SHP77 (cell line): ENCODE measurements at regions not wholly inside any gene's neighbourhood (a gene's known extent, or its start where the extent isn't known, plus 50 kb on each side); places are given as distances from the start of the nearest gene placed in this dataset.
A peak's percentile ranks its signal among the peaks of the same experiment; 100 is the strongest.
"Not testable (repeated sequence)": the region's sequence is repeated elsewhere in the genome, so short reads cannot be mapped to it uniquely, and the experiment has no call there.

ENCODE experiments used
- DNase-seq, 2 experiments: peaks; one replicate each; lab custom pipeline; 2025; lab: John Stamatoyannopoulos, UW

DNA sequence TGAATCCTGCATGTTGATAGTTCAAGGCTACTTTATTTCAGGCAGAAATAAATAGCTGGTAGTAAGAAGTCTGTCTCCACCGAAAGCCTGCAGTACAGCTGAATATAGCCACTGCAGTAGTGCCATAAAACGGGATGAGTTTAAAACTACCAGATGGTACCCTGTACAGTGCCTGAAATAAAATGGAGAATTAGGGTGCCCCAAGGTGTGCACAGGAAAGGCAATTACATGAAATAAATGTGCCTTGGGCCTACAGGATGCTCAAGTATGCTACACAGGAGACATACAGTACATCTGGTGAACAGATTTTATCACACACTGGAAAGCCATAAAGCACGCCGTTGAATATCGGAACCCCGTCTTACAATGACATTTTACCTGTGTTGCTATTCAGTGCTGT, 447.7 kb upstream of the HNRNPA3 start:
- DNase-seq, result no peak

DNA sequence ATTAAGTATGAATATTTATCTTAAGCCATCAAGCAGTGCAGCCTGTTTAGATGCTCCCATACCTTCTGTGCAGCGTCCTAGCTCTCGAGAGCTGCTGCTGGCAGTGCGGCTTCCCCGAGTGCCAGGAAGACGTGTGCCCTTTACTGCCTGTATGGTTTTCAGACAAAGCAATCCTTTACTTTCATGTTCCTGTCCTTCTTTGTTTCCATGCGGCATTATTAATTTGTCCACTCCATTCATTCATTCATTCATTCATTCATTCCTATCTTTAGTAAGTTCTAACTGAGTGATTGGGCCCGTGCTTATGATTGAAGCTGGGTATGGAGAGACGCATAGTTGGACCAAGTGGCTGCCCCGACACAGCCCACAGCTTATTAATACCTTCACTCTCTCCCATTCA, 446.6 kb upstream of the HNRNPA3 start:
- DNase-seq, result no peak

DNA sequence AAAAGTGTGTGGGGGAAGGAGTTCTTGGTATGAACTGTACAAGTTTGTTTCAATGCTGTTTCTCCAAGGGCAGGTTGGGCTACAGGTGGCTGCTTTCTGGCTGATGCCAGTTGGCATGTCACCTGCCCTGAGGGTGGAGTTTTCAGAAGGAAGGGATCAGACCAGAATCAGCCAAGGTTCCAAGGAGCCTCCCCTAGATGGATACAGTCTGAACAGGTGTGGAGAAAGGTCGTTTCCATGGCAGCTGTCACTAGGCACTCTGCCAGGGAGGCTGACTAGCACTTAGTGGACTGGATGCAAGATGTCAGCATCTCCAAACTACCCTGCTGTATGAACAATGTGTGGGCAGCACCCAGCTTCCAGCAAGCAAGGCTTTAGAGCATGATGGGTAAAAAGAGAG, 444.4 kb upstream of the HNRNPA3 start:
- peak; percentile 39 to 54 for DNase-seq

GRCh38 chr2:176769021-176769420, 443.6 kb upstream of the HNRNPA3 start:
- DNase-seq, result no peak

- no peak for DNase-seq
These were observed 442.9 kb upstream of the HNRNPA3 start for GRCh38 chr2:176769499-176770370.

- no peak for DNase-seq
These were observed 439.8 kb upstream of the HNRNPA3 start for GRCh38 chr2:176772816-176773215.

DNA sequence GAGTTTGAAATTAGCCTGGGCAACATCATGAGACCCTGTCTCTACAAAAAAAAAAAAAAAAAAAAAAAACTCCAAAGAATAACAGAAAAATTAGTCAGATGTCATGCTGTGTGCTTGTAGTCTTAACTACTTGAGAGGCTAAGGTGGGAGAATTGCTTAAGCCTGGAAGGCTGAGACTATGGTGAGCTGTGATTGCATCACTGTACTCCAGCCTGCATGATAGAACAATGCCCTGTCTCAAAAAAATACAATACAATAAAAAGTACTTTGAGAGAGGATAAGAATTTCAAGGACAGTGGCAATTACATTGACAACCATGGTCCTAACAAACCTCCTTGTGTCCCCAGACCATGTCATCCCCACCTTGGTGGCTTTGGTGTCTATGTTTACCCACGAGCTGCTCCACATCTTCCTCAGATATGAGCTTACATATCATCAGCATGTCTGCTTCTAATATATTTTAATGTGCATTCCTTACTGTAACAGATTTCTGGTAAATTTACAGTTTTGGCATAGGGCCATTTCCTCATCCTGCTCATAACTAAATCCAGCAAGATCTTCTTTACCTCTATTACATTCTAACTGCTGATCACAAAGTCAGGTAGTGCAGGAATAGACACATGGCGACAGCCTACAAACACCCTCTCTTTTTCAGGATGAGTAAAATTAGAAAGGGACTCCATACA, 437.7 kb upstream of the HNRNPA3 start:
- DNase-seq, result no peak

GRCh38 chr2:176777262-176777661, 435.3 kb upstream of the HNRNPA3 start:
- DNase-seq, result no peak

- no peak for DNase-seq
These were observed 432.7 kb upstream of the HNRNPA3 start for GRCh38 chr2:176779917-176780316.

- DNase-seq, result no peak
These were observed 432.2 kb upstream of the HNRNPA3 start for GRCh38 chr2:176780348-176780747.

DNA sequence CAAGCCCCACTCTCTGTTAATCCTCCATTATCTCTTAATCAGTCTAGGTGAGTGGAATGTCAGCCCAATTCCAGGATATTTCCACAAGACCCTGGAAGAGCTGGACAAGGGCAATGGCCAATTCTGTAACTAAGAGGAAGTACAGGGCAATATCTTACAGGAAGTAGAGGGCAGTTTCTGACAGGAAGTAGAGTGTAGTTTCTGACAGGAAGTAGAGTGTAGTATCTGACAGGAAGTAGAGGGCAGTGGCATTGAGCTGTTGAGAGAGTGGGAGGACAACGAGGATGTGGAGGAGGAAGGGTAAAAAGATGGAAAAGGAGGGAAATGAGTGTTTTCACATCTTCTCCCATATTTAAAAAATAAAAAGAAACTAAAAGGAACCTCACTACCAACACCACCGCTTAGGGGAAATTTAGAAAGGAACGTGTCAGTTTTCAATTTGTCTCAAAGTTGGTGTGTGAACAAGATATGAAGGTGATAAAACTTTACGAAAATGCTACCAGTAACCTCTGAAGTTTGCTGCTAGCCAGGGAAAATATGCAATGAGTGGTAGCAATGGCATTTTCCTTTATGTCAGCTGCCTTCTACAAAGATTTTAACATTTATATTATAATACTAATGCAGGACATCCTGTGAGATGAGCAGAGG, 430.9 kb upstream of the HNRNPA3 start:
- no peak for DNase-seq

DNA sequence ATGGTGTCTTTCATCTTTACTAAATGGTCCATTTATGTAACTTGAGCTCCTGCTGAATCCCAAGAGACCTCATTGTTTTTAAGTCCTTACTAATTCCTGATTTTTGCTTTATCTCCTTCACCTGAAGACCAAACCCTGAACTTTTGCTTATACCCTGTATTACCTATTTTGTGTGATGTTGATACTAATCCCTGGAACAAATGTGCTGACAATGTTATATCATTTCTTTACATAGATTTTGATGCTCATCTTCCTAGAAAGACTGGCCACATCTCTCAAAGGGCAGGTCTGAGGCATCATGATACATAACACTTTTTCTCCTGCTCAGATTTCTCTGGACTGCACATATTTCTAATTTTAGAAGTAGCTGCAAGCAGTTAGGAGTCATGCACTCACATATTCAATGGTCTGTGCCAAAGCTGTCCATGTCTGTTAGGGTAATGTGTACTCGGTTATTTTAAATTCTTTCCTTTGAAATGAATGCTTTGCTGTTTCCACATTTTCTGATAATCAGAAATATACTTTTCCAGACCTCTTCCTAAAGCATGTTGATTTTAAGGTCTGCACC, 427.9 kb upstream of the HNRNPA3 start:
- no peak for DNase-seq

DNA sequence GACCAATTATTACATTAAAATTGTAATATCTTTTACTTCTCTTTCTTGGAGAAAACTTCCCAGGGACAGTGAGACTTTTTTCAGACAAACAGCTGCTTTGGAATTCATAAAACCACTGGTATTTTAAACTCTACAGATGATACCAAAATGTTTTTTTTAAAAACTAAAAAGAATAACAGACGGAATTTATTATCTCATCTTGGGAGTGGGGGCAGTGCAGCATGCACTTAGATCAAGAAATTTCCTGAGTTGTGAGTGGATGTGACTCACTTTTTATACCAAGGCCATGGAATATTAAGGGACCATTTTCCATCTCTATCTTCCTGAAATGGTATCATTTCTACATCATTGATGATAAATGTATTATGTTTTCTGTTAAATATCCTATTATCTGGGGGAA, 422.8 kb upstream of the HNRNPA3 start:
- DNase-seq, result no peak

DNA sequence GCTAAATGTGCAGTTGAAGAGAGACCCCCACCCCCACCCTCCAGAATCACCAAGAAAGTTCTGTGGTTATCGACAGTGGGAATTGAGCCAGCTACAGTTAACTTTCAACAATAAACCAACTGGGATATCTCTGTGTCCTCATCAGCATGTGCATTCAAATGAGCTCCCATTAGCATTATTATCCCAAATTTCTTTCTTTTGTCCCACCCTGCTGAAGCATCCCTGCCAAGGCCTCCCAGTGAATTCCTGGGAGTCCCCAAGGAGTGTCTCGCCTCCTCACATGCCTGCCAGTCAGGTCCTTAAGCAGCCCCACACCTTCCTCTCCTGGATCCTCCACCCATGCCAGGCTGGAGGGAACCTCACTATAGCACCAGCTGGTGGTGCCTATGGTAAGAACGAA, 422.1 kb upstream of the HNRNPA3 start:
- DNase-seq, result no peak

DNA sequence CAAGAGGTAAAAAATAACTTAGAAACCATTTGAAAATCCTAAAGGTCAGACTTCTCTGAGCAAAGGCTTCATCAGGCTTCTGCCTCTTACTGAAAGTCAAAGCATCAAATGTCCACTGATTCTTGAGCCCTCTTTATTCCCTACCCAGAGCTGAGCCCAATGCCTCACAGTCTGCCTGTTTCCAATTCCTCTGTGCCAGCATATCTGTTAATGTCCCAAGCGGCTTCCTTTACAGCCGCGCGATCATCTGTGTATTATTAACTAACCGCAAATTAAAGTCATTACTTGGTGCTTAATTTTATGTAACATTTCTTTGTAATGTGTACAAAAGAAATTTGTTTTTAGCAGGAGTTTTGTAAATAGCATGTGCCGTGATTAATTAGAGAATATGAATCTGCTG, 418.8 kb upstream of the HNRNPA3 start:
- no peak for DNase-seq

GRCh38 chr2:176794392-176794791, 418.2 kb upstream of the HNRNPA3 start:
- DNase-seq, result no peak

GRCh38 chr2:176795823-176796222, 416.8 kb upstream of the HNRNPA3 start:
- DNase-seq, result no peak

GRCh38 chr2:176796677-176797076, 415.9 kb upstream of the HNRNPA3 start:
- DNase-seq, result not testable (repeated sequence)

GRCh38 chr2:176804392-176804791, 408.2 kb upstream of the HNRNPA3 start:
- no peak for DNase-seq

DNA sequence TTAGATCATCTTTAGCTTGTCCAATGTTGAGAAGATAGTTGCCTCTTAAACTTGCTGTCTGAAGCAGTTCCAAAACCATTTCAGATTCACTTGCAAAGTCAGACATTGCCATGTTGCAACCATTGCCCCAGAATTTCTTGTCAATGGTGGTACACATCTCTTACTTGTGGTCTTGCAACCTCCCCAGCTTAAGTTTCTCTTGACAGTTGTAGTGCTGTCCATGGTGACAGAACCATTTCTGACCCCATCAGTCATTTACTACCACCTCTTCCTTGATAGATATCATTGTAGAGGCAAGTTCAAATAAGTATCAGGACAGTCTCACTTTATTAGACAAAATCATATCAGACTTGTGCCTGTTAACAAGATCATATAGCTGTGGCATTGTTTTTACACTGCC, 407.2 kb upstream of the HNRNPA3 start:
- no peak for DNase-seq

DNA sequence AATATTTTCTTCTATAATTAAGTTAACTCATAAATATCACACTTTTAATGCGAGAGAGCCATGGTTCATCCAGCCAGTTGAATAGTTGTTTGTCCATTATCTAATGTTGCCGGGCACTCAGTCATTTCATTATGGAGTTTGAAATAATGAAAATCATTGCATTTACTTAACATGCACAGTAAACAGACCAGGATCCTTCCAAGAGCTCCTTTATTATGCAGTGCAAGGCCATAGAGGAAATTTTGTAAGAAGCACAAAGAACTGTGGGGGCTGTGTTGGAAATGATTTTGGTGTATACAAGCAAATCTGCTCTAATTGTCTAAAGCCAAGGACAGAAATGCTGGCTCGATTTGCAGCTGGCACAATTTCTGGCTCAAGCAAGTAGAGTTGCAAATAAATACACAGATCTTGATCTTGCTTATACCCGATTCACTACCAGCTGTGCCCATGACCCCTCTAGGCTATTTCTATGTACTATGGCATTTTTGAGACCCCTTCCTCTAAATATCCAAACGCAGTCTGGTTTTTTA, 400.3 kb upstream of the HNRNPA3 start:
- DNase-seq, result peak in 1 of 2 experiments; percentile 67

DNA sequence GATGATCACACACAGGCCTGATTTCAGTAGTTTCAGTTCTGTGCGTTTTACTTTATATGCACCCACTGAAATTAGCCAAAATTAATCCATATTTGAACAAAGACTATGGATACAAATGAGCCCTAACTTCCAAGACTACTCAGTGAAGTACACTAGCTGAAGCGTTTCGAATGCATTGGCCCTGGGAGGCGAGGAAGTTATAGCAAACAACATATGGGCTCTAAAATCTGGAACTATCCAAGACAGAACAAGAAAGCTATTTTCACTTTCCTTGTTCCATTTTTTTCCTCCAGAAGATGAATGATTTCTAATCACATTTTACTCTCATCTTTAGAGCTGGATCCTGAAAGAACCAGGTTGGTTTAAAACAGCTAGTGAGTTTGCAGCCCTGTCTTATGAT, 399.4 kb upstream of the HNRNPA3 start:
- no peak for DNase-seq
